Stimulated activated naive CD4-positive, alpha-beta T cell (primary cell): ENCODE measurements at regions not wholly inside any gene's neighbourhood (a gene's known extent, or its start where the extent isn't known, plus 50 kb on each side); places are given as distances from the start of the nearest gene placed in this dataset.

ENCODE experiments used
- DNase-seq, 6 experiments: peaks; one replicate each; lab custom pipeline; 2025; lab: John Stamatoyannopoulos, UW

GRCh38 chr7:13293264-13294002 is 606.0 kb downstream of the ARL4A start:
- DNase-seq = no peak

DNA sequence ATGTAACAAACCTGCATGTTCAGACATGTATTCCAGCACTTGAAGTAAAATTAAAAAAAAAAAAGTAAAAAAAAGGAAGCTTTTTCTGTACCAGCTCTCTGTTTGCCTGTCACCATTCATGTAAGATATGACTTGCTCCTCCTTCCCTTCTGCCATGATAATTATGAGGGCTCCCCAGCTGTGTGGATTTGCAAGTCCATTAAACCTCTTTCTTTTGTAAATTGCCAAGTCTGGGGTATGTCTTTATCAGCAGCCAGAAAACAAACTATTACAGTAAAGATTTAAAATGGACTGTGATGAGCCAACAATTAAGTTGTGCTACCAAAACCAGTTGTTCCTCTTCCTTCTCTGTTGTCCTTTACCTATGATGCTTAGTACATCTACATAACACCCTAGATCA is 619.6 kb downstream of the ARL4A start:
- DNase-seq = no peak

DNA sequence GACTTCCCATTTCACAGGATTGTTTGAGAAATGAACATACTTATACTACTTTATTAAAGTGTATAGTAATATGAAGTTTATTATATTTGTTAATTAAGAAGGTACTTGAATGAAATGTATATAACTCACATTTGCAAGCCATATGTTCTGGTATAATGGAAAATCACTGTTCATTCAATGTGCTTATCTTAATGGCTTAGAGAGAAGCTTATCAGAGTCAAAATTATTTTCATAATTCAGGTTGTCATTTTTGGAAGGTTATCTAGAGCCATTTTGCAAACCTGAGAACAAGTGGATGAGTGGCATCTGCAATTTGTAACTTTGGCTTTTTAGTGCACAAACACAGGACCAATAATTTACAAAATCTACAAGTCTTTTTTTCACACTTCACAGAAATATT is 621.0 kb downstream of the ARL4A start:
- DNase-seq = no peak

GRCh38 chr7:13309535-13309934 is 622.1 kb downstream of the ARL4A start:
- no peak for DNase-seq

DNA sequence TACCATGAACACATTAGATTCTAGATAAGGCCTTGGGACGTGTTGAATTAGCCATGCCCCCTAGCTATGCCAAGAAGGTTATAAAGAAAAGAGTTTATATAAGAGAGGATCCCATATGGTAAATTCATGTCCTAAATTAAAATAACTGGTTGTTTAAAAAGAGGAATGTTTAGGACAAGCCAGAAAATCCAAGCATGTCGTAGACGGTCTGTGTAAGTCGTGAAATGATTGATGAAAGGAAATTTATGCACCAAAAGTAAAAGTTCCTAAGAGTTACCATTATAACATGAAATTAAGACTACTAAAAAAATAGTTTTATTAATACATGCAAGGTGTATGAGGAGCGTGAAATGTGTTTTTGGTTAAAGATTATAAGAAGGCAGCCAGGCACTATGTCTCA is 624.9 kb downstream of the ARL4A start:
- DNase-seq = no peak

DNA sequence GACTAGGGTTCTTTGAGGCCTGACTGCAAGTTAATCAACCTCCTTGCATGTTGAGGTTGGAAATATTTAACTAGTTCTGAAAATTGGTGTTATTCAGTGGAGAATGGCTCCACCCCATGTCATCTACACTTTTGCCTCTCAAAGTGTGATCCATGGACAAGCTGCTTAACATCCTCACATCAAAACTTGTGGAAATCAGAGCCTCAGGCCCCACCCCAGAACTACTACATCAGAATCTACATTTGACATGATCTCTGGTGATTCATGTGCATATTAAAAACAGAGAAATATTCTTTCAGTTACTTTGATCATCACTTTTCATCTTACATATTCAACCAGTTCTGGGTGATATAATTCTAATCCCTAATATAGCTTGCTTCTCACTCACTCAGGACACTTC is 632.9 kb downstream of the ARL4A start:
- no peak for DNase-seq

DNA sequence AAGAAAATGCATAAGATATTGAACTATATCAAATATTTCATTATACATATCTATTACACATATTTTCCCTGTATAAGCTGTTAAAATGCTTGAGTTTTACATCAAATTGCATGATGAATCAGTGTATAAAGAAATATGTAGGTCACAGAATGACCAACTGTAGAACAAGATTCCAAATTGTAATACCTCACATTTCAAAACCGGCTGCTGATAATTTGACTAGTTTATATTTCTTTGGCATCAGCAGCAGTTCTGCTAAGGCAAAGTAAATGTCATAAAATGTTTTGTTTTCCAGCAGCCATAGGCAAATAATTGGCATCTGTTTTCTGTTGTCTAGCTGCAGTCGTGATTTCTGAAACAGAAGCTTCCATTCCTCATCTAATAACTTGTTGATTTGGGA is 633.9 kb downstream of the ARL4A start:
- DNase-seq = no peak

GRCh38 chr7:13322126-13322525 is 634.7 kb downstream of the ARL4A start:
- DNase-seq = no peak

DNA sequence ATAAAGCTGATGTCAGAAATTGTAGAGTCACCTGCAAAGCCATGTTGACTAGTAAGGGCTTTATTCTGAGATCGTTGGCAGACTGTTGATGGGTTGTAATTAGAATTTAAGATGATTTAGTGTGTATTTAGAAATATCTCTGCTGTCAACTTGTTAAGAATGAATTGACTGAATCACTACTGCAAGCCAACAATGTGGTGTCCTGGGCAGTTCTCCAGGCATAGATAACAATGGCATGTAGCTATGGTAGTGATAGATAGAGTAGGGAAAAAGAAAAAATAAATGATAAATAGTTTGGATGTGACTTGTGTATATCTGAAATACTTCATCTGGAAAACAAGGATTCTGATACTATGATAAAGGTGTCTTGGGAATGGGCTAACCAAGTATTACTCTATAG is 640.2 kb downstream of the ARL4A start:
- no peak for DNase-seq

DNA sequence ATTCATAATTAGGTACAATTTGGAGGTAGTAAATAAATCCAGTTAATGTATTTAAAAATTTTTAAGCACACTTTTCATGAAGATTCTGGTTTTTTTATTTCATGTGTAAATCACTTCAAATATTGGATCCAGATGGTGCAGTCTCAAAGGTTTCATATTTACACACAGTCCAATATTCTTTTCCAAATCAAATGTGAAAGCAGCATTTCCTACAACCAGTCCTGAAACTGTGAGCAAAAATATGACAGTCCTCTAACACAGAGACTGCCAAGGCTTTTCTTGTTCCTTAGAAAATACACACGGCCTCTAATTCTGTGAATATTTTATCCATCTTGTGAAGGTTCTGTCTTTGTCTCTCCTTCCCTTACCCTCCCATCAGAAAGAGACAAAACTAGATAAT is 645.9 kb downstream of the ARL4A start:
- no peak for DNase-seq

- no peak for DNase-seq
These were observed 648.8 kb downstream of the ARL4A start for GRCh38 chr7:13336227-13336626.

DNA sequence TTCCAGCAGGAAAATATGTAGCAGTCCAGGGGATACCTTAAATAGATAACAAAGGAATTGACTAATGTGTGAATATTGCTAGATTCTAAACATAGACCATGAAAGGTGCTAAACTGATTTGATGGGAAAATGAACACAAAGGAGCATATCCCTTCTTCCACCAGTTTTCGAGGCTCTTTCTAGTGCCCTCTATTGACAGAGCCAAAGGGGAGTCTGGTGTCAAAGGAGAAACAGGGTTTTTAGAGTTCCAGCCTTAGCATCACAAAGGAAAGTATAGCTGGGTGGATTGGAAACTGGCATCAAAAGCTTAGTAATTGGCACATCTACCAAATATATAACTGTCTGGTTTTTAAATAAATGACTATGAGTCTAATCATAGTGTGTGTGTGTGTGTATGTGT is 636.8 kb downstream of the ETV1 start:
- DNase-seq = no peak

DNA sequence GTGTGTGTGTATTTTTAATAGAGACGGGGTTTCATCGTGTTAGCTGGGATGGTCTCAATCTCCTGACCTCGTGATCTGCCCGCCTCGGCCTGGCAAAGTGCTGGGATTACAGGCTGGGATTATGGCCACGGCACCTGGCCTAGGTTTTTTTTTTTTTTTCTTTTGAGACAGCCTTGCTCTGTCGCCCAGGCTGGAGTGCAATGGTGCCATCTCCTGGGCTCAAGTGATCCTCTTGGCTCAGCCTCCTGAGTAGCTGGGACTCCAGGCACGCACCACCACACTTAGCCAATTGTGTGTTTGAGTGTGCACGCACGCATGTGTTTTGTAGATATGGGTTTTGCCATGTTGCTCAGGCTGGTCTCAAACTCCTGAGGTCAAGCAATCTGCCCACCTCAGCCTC is 629.8 kb downstream of the ETV1 start:
- DNase-seq = no peak

- no peak for DNase-seq
These were observed 602.7 kb downstream of the ETV1 start for GRCh38 chr7:13386741-13387140.

- DNase-seq = no peak
These were observed 581.6 kb downstream of the ETV1 start for GRCh38 chr7:13407911-13408310.

- no peak for DNase-seq
These were observed 578.3 kb downstream of the ETV1 start for GRCh38 chr7:13411151-13411550.

DNA sequence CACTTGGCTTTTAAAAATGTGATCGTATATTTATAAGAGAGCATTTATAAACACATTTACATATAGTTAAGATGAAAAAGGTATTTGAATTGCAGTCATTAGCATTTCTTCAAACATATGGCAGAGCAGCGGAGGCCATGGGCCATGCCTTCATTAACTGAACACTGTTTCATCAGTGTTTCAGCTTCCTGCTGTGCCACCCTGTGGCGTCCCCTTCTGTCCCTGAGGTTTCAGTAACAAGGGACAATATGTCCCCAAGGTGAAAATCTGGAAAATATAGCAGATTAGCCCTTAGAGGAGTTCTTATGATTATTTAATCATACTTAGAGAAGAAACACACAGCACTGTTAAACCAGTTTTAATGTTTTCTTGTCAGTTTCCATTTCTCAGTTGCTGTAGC is 577.8 kb downstream of the ETV1 start:
- DNase-seq = no peak

DNA sequence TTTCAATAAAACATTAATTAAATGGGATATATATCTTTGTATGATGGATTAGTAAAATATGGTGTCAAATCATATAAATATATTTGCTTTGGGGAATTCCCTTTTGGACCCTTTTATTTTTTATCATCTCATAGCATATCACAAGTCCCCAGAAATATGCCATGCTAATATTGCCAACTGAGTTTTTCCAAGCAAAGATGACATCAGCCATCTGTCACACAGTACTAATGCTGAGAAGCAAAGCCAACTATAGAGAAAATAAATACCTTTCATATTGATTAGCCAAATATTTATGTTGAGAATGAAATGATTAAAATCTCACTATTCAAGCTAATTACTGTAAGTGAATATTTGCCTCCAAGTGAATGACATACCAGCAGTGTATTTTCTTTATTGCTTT is 575.3 kb downstream of the ETV1 start:
- DNase-seq = no peak

- no peak for DNase-seq
These were observed 574.8 kb downstream of the ETV1 start for GRCh38 chr7:13414661-13415107.

GRCh38 chr7:13416071-13416470 is 573.4 kb downstream of the ETV1 start:
- no peak for DNase-seq

DNA sequence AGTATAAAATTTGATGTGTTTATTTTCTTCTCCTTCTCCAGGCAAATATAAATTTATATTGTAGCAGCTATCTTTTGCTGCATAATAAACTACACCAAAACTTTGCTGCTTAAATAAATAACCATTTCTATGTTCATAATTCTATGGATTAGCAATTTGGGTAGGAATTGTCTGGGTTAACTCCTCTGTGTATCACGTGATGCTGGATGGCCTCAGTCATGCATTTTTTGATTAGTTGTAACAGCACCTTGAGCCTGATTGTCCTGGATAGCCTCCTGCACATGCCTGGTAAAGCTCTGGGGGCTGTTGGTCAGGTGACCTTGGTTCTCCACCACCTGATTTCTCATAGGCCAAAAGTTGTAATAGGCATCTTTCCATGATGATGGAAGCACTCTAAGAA is 572.9 kb downstream of the ETV1 start:
- DNase-seq = no peak

GRCh38 chr7:13420726-13421125 is 568.7 kb downstream of the ETV1 start:
- no peak for DNase-seq

DNA sequence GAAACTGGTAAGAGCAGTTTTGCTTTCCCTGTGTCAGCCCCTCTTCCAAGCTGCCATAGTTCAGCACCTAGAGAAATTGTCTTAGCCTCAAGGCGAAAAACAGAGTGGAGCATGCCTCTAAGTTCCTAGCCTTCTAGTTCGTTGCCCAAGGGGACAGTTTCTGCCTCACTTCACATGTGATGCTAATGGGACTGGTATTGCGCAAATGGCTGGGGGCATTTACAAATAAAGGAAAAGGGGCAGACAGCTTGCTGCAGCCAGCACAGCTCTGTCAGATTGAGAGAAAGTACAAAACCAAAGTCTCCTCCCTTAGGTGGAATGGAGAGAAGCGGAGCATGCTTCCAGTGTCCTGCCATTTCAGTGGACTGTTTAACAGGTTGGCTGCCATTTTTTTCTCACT is 567.7 kb downstream of the ETV1 start:
- no peak for DNase-seq

GRCh38 chr7:13433946-13434345 is 555.5 kb downstream of the ETV1 start:
- no peak for DNase-seq
